ENCODE measurements at regions not wholly inside any gene's neighbourhood (a gene's known extent, or its start where the extent isn't known, plus 50 kb on each side); places are given as distances from the start of the nearest gene placed in this dataset.

DNA sequence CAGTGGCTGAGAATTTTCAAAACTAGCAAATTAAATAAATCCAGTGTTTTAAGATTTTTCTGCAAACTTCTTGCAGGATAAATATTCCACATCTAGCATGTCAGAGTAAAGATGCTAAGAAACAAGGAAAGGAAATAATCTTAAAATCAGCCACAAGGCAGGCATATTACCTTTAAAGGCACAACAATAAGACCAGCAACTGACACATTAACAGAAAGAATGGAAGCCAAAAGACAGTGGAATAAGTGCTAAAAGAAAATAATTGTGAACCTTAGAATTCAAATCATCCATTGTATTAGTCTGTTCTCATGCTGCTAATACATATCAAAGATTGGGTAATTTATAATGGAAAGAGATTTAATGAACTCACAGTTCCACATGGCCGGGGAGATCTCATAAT lies 132.4 kb downstream of the FAR1 start (continued):
- TF ChIP-seq, protein P1, sequence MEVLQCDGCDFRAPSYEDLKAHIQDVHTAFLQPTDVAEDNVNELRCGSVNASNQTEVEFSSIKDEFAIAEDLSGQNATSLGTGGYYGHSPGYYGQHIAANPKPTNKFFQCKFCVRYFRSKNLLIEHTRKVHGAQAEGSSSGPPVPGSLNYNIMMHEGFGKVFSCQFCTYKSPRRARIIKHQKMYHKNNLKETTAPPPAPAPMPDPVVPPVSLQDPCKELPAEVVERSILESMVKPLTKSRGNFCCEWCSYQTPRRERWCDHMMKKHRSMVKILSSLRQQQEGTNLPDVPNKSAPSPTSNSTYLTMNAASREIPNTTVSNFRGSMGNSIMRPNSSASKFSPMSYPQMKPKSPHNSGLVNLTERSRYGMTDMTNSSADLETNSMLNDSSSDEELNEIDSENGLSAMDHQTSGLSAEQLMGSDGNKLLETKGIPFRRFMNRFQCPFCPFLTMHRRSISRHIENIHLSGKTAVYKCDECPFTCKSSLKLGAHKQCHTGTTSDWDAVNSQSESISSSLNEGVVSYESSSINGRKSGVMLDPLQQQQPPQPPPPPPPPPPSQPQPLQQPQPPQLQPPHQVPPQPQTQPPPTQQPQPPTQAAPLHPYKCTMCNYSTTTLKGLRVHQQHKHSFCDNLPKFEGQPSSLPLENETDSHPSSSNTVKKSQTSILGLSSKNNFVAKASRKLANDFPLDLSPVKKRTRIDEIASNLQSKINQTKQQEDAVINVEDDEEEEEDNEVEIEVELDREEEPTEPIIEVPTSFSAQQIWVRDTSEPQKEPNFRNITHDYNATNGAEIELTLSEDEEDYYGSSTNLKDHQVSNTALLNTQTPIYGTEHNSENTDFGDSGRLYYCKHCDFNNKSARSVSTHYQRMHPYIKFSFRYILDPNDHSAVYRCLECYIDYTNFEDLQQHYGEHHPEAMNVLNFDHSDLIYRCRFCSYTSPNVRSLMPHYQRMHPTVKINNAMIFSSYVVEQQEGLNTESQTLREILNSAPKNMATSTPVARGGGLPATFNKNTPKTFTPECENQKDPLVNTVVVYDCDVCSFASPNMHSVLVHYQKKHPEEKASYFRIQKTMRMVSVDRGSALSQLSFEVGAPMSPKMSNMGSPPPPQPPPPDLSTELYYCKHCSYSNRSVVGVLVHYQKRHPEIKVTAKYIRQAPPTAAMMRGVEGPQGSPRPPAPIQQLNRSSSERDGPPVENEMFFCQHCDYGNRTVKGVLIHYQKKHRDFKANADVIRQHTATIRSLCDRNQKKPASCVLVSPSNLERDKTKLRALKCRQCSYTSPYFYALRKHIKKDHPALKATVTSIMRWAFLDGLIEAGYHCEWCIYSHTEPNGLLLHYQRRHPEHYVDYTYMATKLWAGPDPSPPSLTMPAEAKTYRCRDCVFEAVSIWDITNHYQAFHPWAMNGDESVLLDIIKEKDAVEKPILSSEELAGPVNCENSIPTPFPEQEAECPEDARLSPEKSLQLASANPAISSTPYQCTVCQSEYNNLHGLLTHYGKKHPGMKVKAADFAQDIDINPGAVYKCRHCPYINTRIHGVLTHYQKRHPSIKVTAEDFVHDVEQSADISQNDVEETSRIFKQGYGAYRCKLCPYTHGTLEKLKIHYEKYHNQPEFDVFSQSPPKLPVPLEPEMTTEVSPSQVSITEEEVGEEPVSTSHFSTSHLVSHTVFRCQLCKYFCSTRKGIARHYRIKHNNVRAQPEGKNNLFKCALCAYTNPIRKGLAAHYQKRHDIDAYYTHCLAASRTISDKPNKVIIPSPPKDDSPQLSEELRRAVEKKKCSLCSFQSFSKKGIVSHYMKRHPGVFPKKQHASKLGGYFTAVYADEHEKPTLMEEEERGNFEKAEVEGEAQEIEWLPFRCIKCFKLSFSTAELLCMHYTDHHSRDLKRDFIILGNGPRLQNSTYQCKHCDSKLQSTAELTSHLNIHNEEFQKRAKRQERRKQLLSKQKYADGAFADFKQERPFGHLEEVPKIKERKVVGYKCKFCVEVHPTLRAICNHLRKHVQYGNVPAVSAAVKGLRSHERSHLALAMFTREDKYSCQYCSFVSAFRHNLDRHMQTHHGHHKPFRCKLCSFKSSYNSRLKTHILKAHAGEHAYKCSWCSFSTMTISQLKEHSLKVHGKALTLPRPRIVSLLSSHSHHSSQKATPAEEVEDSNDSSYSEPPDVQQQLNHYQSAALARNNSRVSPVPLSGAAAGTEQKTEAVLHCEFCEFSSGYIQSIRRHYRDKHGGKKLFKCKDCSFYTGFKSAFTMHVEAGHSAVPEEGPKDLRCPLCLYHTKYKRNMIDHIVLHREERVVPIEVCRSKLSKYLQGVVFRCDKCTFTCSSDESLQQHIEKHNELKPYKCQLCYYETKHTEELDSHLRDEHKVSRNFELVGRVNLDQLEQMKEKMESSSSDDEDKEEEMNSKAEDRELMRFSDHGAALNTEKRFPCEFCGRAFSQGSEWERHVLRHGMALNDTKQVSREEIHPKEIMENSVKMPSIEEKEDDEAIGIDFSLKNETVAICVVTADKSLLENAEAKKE (CRISPR knock-in tag; IDR thresholded peaks at IDR 0.05) = no peak
- TF ChIP-seq ZNF331 (CRISPR knock-in tag; IDR thresholded peaks at IDR 0.05; ENCODE audit: low read depth) (no peak), EZH2 (IDR thresholded peaks at IDR 0.05; ENCODE audit: low read depth, unreplicated experiment) (no peak)
- TF ChIP-seq, protein P2, sequence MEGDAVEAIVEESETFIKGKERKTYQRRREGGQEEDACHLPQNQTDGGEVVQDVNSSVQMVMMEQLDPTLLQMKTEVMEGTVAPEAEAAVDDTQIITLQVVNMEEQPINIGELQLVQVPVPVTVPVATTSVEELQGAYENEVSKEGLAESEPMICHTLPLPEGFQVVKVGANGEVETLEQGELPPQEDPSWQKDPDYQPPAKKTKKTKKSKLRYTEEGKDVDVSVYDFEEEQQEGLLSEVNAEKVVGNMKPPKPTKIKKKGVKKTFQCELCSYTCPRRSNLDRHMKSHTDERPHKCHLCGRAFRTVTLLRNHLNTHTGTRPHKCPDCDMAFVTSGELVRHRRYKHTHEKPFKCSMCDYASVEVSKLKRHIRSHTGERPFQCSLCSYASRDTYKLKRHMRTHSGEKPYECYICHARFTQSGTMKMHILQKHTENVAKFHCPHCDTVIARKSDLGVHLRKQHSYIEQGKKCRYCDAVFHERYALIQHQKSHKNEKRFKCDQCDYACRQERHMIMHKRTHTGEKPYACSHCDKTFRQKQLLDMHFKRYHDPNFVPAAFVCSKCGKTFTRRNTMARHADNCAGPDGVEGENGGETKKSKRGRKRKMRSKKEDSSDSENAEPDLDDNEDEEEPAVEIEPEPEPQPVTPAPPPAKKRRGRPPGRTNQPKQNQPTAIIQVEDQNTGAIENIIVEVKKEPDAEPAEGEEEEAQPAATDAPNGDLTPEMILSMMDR (conservative IDR thresholded peaks at IDR 0.05; ENCODE audit: low read depth in 2 of 2) = no peak

DNA sequence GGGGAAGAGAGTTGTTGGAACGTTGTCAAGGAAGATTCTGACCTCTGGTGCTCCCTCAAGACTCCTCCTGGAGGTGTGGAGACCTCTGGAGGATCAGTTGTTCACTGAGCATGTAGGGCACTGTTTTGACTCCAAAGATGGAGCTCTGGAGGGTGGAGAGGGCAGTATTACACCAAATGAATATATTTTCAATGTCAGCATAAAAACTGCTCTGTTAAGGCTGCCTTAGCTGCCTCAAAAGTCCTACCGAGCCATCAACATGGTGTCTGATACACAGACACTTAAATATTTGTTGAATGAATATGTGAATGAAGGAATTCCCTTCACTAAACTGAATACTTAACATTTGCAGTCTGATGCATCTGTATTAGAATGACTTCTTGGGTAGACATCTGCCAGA lies 144.2 kb upstream of the SPON1 start:
- Histone ChIP-seq H2AFZ (no peak overlapping the region), H3K27ac (ENCODE audit: low read depth) (no peak overlapping the region), H3K9me2 (ENCODE audit: insufficient read depth) (peaks cover 3% of the 10 kb centered on the region; the same call in 1 of the 2 replicates), H3K27me3 (ENCODE audit: insufficient read depth) (no peaks in the 10 kb centered on the region), H3K4me3 (no peak overlapping the region), H3K4me1 (ENCODE audit: insufficient read depth) (no peaks in the 10 kb centered on the region), H3F3A (replicated peaks; ENCODE audit: low read depth) (no peaks in the 10 kb centered on the region), H3K36me3 (ENCODE audit: insufficient read depth) (no peaks in the 10 kb centered on the region), H4K20me1 (replicated peaks; ENCODE audit: insufficient read depth) (no peaks in the 10 kb centered on the region), H3K4me2 (no peak overlapping the region), H3K79me2 (replicated peaks; ENCODE audit: insufficient read depth) (no peaks in the 10 kb centered on the region)
- no peak for DNase-seq (ENCODE audit: low spot score)
- no peak overlapping the region for H3K27ac Mint-ChIP-seq
- H3K27me3 Mint-ChIP-seq (ENCODE audit: insufficient read depth, low read depth, poor library complexity) = peaks cover 1% of the 10 kb centered on the region
- H3K4me1 Mint-ChIP-seq = no peaks in the 10 kb centered on the region
- H3K9me3 Mint-ChIP-seq = peaks cover 11% of the 10 kb centered on the region
- H3K36me3 Mint-ChIP-seq (ENCODE audit: low read depth) = peaks cover 1% of the 10 kb centered on the region; the same call in 2 of the 3 replicates
- no peak overlapping the region for H3K4me3 Mint-ChIP-seq
- no peak for ATAC-seq
- TF ChIP-seq, protein P1 (CRISPR knock-in tag; IDR thresholded peaks at IDR 0.05) = no peak
- no peak for TF ChIP-seq STAT1 (IDR thresholded peaks at IDR 0.05; ENCODE audit: unreplicated experiment)
